Nephron (organoid): ENCODE measurements at regions not wholly inside any gene's neighbourhood (a gene's known extent, or its start where the extent isn't known, plus 50 kb on each side); places are given as distances from the start of the nearest gene placed in this dataset.

ENCODE experiments used
- H3K27ac Mint-ChIP-seq, 3 experiments: 2 replicates each; pipeline ENCODE4 v1.8.0; 2020; ENCODE audit warnings: mixed read lengths in 3 of 3, mild to moderate bottlenecking in 2 of 3, moderate library complexity in 1 of 3
- H3K27me3 Mint-ChIP-seq: 2 replicates; pipeline ENCODE4 v1.8.0; 2021; ENCODE audit warnings: low read depth, mild to moderate bottlenecking, moderate library complexity, mixed read lengths
- H3K36me3 Mint-ChIP-seq: 2 replicates; pipeline ENCODE4 v1.8.0; 2020; ENCODE audit warnings: low read depth, mixed read lengths
- H3K4me1 Mint-ChIP-seq: 2 replicates; pipeline ENCODE4 v1.8.0; 2020; ENCODE audit warnings: mixed read lengths
- H3K4me3 Mint-ChIP-seq, 3 experiments: 2 replicates each; pipeline ENCODE4 v1.8.0; 2020; ENCODE audit warnings: mild to moderate bottlenecking in 3 of 3, mixed read lengths in 3 of 3, moderate library complexity in 2 of 3
- H3K9me3 Mint-ChIP-seq: 2 replicates; pipeline ENCODE4 v1.8.0; 2020; ENCODE audit warnings: mixed read lengths
- CTCF ChIP-seq, 3 experiments: fragments of 200-600 bp; sonication (generic); IDR thresholded peaks; one replicate each; pipeline ENCODE4 v1.5.0; 2021; ENCODE audit warnings: antibody characterized with exemption in 3 of 3; ENCODE audit not compliant: unreplicated experiment in 3 of 3

GRCh38 chr5:115435065-115435777 is 109.4 kb downstream of the FEM1C start:
- Mint-ChIP-seq H3K4me3 (no peak overlapping the region), H3K27me3 (no peaks in the 10 kb centered on the region), H3K9me3 (peaks cover 22% of the 10 kb centered on the region), H3K36me3 (peaks cover under 1% of the 10 kb centered on the region), H3K4me1 (peaks cover 13% of the 10 kb centered on the region), H3K27ac (no peak overlapping the region)
- TF ChIP-seq CTCF (IDR thresholded peaks at IDR 0.05; ENCODE audit: unreplicated experiment in 3 of 3): no peak

- no peak for TF ChIP-seq CTCF (IDR thresholded peaks at IDR 0.05; ENCODE audit: unreplicated experiment in 3 of 3)
- Mint-ChIP-seq H3K4me1 (peaks cover 13% of the 10 kb centered on the region), H3K36me3 (no peaks in the 10 kb centered on the region), H3K4me3 (no peak overlapping the region), H3K27ac (no peak overlapping the region), H3K27me3 (no peaks in the 10 kb centered on the region), H3K9me3 (peaks cover 11% of the 10 kb centered on the region)
Measured at GRCh38 chr5:115433918-115434317, 110.7 kb downstream of the FEM1C start.

- Mint-ChIP-seq H3K9me3 (peaks cover 6% of the 10 kb centered on the region), H3K36me3 (no peaks in the 10 kb centered on the region), H3K27ac (peak overlapping the region in 2 of 3 experiments; percentile 22 to 63), H3K4me3 (no peak overlapping the region), H3K4me1 (peaks cover 13% of the 10 kb centered on the region), H3K27me3 (no peaks in the 10 kb centered on the region)
- no peak for TF ChIP-seq CTCF (IDR thresholded peaks at IDR 0.05; ENCODE audit: unreplicated experiment in 3 of 3)
Measured at GRCh38 chr5:115432691-115433090, 111.9 kb downstream of the FEM1C start.

- H3K36me3 Mint-ChIP-seq: no peaks in the 10 kb centered on the region
- H3K27me3 Mint-ChIP-seq: no peaks in the 10 kb centered on the region
- no peak overlapping the region for H3K27ac Mint-ChIP-seq
- no peaks in the 10 kb centered on the region for H3K9me3 Mint-ChIP-seq
- H3K4me1 Mint-ChIP-seq: peaks cover 13% of the 10 kb centered on the region
- no peak for TF ChIP-seq CTCF (IDR thresholded peaks at IDR 0.05; ENCODE audit: unreplicated experiment in 3 of 3)
- no peak overlapping the region for H3K4me3 Mint-ChIP-seq
Measured at GRCh38 chr5:115431116-115431515, 113.5 kb downstream of the FEM1C start.

- Mint-ChIP-seq H3K27ac (no peak overlapping the region), H3K27me3 (no peaks in the 10 kb centered on the region), H3K36me3 (no peaks in the 10 kb centered on the region), H3K9me3 (no peaks in the 10 kb centered on the region), H3K4me1 (peaks cover 13% of the 10 kb centered on the region), H3K4me3 (no peak overlapping the region)
- no peak for TF ChIP-seq CTCF (IDR thresholded peaks at IDR 0.05; ENCODE audit: unreplicated experiment in 3 of 3)
Measured at GRCh38 chr5:115430374-115430773, 114.2 kb downstream of the FEM1C start.

GRCh38 chr5:115429345-115429940 is 115.1 kb downstream of the FEM1C start:
- Mint-ChIP-seq H3K4me3 (no peak overlapping the region), H3K9me3 (no peaks in the 10 kb centered on the region), H3K4me1 (peaks cover 13% of the 10 kb centered on the region), H3K27me3 (no peaks in the 10 kb centered on the region), H3K36me3 (no peaks in the 10 kb centered on the region), H3K27ac (no peak overlapping the region)
- no peak for TF ChIP-seq CTCF (IDR thresholded peaks at IDR 0.05; ENCODE audit: unreplicated experiment in 3 of 3)
